ENCODE measurements at regions not wholly inside any gene's neighbourhood (a gene's known extent, or its start where the extent isn't known, plus 50 kb on each side); places are given as distances from the start of the nearest gene placed in this dataset.

GRCh38 chr2:63723709-63724108 lies 118.0 kb upstream of the UGP2 start:
- TF ChIP-seq POLR2A (IDR thresholded peaks at IDR 0.05) (no peak), POLR2AphosphoS5 (IDR thresholded peaks at IDR 0.05) (no peak), EP300 (IDR thresholded peaks at IDR 0.05; ENCODE audit: low read depth) (no peak)
- TF ChIP-seq, protein P1, sequence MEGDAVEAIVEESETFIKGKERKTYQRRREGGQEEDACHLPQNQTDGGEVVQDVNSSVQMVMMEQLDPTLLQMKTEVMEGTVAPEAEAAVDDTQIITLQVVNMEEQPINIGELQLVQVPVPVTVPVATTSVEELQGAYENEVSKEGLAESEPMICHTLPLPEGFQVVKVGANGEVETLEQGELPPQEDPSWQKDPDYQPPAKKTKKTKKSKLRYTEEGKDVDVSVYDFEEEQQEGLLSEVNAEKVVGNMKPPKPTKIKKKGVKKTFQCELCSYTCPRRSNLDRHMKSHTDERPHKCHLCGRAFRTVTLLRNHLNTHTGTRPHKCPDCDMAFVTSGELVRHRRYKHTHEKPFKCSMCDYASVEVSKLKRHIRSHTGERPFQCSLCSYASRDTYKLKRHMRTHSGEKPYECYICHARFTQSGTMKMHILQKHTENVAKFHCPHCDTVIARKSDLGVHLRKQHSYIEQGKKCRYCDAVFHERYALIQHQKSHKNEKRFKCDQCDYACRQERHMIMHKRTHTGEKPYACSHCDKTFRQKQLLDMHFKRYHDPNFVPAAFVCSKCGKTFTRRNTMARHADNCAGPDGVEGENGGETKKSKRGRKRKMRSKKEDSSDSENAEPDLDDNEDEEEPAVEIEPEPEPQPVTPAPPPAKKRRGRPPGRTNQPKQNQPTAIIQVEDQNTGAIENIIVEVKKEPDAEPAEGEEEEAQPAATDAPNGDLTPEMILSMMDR (IDR thresholded peaks at IDR 0.05): no peak
